HepG2 (cell line): ENCODE measurements at regions not wholly inside any gene's neighbourhood (a gene's known extent, or its start where the extent isn't known, plus 50 kb on each side); places are given as distances from the start of the nearest gene placed in this dataset.

ENCODE experiments used
- ATF7 ChIP-seq, 2 experiments: fragments of 450-650 bp in 1 of 2; sonication (generic) in 1 of 2; formaldehyde crosslinking in 1 of 2; IDR thresholded peaks; 2 replicates each; pipeline versions ENCODE4 v1.4.0 to v1.6.1; 2016 to 2020; ENCODE audit warnings: antibody characterized with exemption in 1 of 2, mild to moderate bottlenecking in 1 of 2, missing genetic modification reagents in 1 of 2
- CREB3 ChIP-seq: sonication (generic); formaldehyde crosslinking; IDR thresholded peaks from 2 replicates; pipeline ENCODE4 v1.5.0; 2020; ENCODE audit warnings: missing genetic modification reagents
- CTCF ChIP-seq: sonication (generic); formaldehyde crosslinking; IDR thresholded peaks from 2 replicates; pipeline ENCODE4 v1.5.0; 2020; ENCODE audit warnings: mild to moderate bottlenecking, missing genetic modification reagents, moderate library complexity
- EP300 ChIP-seq, 3 experiments: sonication (generic) in 1 of 3; formaldehyde crosslinking in 1 of 3; IDR thresholded peaks; 2 replicates each; pipeline versions ENCODE4 v1.5.1 to v1.6.1; 2011 to 2020; ENCODE audit warnings: low read depth in 2 of 3, low read length in 2 of 3, borderline replicate concordance in 1 of 3, improper control_type of control experiment in 1 of 3, mild to moderate bottlenecking in 1 of 3, missing genetic modification reagents in 1 of 3, moderate library complexity in 1 of 3
- MYC ChIP-seq: sonication (generic); formaldehyde crosslinking; IDR thresholded peaks from 2 replicates; pipeline ENCODE4 v1.9.0; 2021; ENCODE audit warnings: missing genetic modification reagents, borderline replicate concordance
- RBFOX2 ChIP-seq: fragments of 200-400 bp; formaldehyde crosslinking; IDR thresholded peaks from 2 replicates; pipeline ENCODE4 v1.6.1; 2017; ENCODE audit warnings: low read depth, mild to moderate bottlenecking, low read length
- ZNF230 ChIP-seq: sonication (generic); formaldehyde crosslinking; IDR thresholded peaks from 2 replicates; pipeline ENCODE4 v1.4.0; 2020; ENCODE audit warnings: mild to moderate bottlenecking, missing genetic modification reagents
- ZNF343 ChIP-seq: sonication (generic); formaldehyde crosslinking; IDR thresholded peaks from 2 replicates; pipeline ENCODE4 v1.4.0; 2020; ENCODE audit warnings: mild to moderate bottlenecking, missing genetic modification reagents

- no peak for TF ChIP-seq CTCF (CRISPR knock-in tag)
- TF ChIP-seq EP300 (IDR thresholded peaks at IDR 0.05; ENCODE audit: low read depth in 2 of 2, low read length in 2 of 2): no peak
- no peak for TF ChIP-seq EP300 (CRISPR knock-in tag; IDR thresholded peaks at IDR 0.05; ENCODE audit: borderline replicate concordance)
- TF ChIP-seq CREB3 (CRISPR knock-in tag): no peak
- no peak for TF ChIP-seq ATF7 (IDR thresholded peaks at IDR 0.05)
- TF ChIP-seq ATF7 (CRISPR knock-in tag; IDR thresholded peaks at IDR 0.05): no peak
- no peak for TF ChIP-seq MYC (CRISPR knock-in tag)
- TF ChIP-seq ZNF230 (CRISPR knock-in tag): no peak
- TF ChIP-seq RBFOX2: no peak
- TF ChIP-seq ZNF343: no peak
Measured at GRCh38 chr5:51273871-51274270, 109.4 kb upstream of the ISL1 start.
